Sciatic nerve (tissue), 2 donors: ENCODE measurements at regions not wholly inside any gene's neighbourhood (a gene's known extent, or its start where the extent isn't known, plus 50 kb on each side); places are given as distances from the start of the nearest gene placed in this dataset.
A peak's percentile ranks its signal among the peaks of the same experiment; 100 is the strongest.

ENCODE experiments used
- ATAC-seq: fragments of 200-7000 bp; cut with Tn5 transposase; one replicate; pipeline ENCODE4 v1.9.1; 2020; ENCODE audit warnings: mild to moderate bottlenecking, moderate library complexity
- DNase-seq: peaks from one replicate; pipeline ENCODE4 v3.0.0-alpha.2; 2020; ENCODE audit warnings: low spot score
- intact Hi-C: fragments of 100-400 bp; cut with DNase I; formaldehyde crosslinking; loops from one replicate; pipeline ENCODE4 v1.14.2; 2022
- donor health status: DM: no; HTN: no; CAD: no.
- donor health status: DM: no; HTN: no; CAD: no.

- ATAC-seq: no peak
- no peak for DNase-seq
- intact Hi-C loops: no loop called here
Observed at GRCh38 chr11:25298450-25298849, 801.6 kb downstream of the LUZP2 start.

- DNase-seq: no peak
- intact Hi-C loops: no loop called here
- ATAC-seq: no peak
Observed at GRCh38 chr11:25309818-25310217, 813.0 kb downstream of the LUZP2 start.

GRCh38 chr11:25317216-25317615 is 820.4 kb downstream of the LUZP2 start:
- DNase-seq (no peak), ATAC-seq (no peak)
- intact Hi-C loops: no loop called here

GRCh38 chr11:25319127-25319526 is 822.3 kb downstream of the LUZP2 start:
- intact Hi-C loops: no loop called here
- DNase-seq (no peak), ATAC-seq (no peak)

- DNase-seq (no peak), ATAC-seq (no peak)
- intact Hi-C loops: no loop called here
Observed at GRCh38 chr11:25327656-25328055, 830.8 kb downstream of the LUZP2 start.

GRCh38 chr11:25339281-25339680 is 842.4 kb downstream of the LUZP2 start:
- intact Hi-C loops: no loop called here
- DNase-seq (no peak), ATAC-seq (no peak)

- no peak for ATAC-seq
- DNase-seq: no peak
- intact Hi-C loops: no loop called here
Observed at GRCh38 chr11:25349537-25349936, 852.7 kb downstream of the LUZP2 start.

GRCh38 chr11:25350899-25351803 is 854.3 kb downstream of the LUZP2 start:
- no peak for DNase-seq
- peak; percentile 20 for ATAC-seq
- intact Hi-C loops: no loop called here

- ATAC-seq: no peak
- intact Hi-C loops: no loop called here
- DNase-seq: no peak
Observed at GRCh38 chr11:25357133-25357532, 860.3 kb downstream of the LUZP2 start.

- intact Hi-C loops: no loop called here
Observed at GRCh38 chr11:25377466-25377865, 880.6 kb downstream of the LUZP2 start.

GRCh38 chr11:25396847-25397246 is 900.0 kb downstream of the LUZP2 start:
- DNase-seq: no peak
- no peak for ATAC-seq
- intact Hi-C loops: no loop called here

More at GRCh38 chr11:25377466-25377865, 880.6 kb downstream of the LUZP2 start:
- ATAC-seq (no peak), DNase-seq (no peak)

- ATAC-seq: no peak
- no peak for DNase-seq
- intact Hi-C loops: no loop called here
Observed at GRCh38 chr11:25408146-25408545, 911.3 kb downstream of the LUZP2 start.

- DNase-seq (no peak), ATAC-seq (no peak)
- intact Hi-C loops: no loop called here
Observed at GRCh38 chr11:25415793-25416192, 916.1 kb upstream of the ANO3 start.

GRCh38 chr11:25423436-25424199 is 908.3 kb upstream of the ANO3 start:
- intact Hi-C loops: no loop called here
- ATAC-seq (peak; percentile 79), DNase-seq (no peak)

- DNase-seq: no peak
- intact Hi-C loops: no loop called here
- no peak for ATAC-seq
Observed at GRCh38 chr11:25432376-25432775, 899.6 kb upstream of the ANO3 start.

- intact Hi-C loops: no loop called here
- DNase-seq (no peak), ATAC-seq (no peak)
Observed at GRCh38 chr11:25435197-25435596, 896.7 kb upstream of the ANO3 start.

GRCh38 chr11:25436326-25436725 is 895.6 kb upstream of the ANO3 start:
- no peak for DNase-seq
- ATAC-seq: no peak
- intact Hi-C loops: no loop called here

GRCh38 chr11:25441421-25441820 is 890.5 kb upstream of the ANO3 start:
- intact Hi-C loops: no loop called here
- DNase-seq (no peak), ATAC-seq (no peak)

- ATAC-seq (no peak), DNase-seq (no peak)
- intact Hi-C loops: no loop called here
Observed at GRCh38 chr11:25449091-25449490, 882.8 kb upstream of the ANO3 start.

- DNase-seq: no peak
- no peak for ATAC-seq
- intact Hi-C loops: no loop called here
Observed at GRCh38 chr11:25453471-25453870, 878.5 kb upstream of the ANO3 start.
